Middle frontal gyrus (tissue), 1 donor: ENCODE measurements at regions not wholly inside any gene's neighbourhood (a gene's known extent, or its start where the extent isn't known, plus 50 kb on each side); places are given as distances from the start of the nearest gene placed in this dataset.

Experiments used
- DNase-seq: peaks from one replicate; pipeline ENCODE4 v3.0.0-alpha.2; 2015; ENCODE audit warnings: low spot score; ENCODE audit errors: extremely low spot score

DNA sequence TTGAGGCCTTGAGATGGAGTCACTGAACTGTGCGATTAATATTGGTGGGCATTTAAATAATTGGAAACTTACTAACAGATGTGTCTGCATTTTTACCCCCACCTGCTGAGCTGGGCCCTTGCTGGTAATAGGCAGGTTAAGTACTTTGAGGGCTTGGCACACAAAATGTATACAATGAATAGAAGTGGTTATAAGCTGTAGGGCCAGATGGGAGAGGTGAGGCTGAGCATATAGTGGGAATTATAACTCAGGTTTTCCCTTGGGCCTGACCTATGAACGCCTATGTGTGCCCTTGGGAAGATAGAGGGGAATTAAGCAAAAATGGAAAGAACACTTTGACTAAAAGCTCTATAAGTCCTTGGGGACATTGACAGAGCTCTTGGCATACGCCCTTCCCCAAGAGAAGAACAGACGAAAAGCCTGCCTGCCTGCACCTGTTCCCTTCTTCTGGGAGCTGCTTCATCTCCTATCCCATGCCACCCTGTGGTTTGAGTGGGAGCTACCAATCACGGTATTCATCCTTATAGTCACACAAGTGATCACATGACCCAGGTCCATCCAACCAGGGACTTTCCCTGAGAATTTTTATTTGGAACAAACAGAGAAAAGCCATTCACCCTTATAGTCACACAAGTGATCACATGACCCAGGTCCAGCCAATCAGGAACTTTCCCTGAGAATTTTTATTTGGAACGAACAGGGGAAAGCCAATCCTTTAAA, 260.7 kb upstream of the CSF3R start:
- no peak for DNase-seq

DNA sequence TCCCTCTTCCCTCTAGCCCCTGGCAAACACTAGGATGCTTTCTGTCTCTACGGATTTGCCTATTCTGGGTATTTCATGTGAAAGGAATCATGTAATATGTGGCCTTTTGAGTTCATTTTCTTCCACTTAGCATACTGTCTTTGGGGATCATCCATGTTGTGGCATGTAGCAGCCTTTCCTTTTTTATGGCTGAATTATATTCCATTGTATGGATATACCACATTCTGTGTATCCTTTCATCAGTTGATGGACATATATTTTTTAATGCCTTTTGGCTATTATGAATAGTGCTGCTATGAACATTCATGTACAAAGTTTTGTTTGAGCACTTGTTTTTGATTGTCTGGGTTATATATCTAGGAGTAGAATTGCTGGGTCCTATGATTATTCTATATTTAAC, 258.4 kb upstream of the CSF3R start:
- no peak for DNase-seq

DNA sequence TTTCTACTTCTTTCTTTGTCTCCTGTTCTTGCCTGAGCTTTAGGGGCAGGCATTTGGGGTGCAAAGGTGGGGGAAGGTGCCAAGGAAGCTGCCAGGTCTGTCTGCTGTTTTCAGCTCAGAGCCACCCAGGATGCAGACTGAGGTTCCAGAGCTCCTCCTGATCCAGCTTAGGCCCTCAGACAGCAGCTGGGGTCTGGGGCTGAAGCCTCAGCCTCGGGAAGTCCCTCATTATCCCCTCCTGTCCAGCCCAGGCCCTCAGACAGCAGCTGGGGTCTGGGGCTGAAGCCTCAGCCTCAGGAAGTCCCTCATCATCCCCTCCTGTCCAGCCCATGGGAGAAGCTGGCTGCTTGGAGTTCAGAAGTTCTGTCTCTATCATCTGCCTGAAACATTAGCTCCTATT, 257.7 kb upstream of the CSF3R start:
- DNase-seq = no peak

DNA sequence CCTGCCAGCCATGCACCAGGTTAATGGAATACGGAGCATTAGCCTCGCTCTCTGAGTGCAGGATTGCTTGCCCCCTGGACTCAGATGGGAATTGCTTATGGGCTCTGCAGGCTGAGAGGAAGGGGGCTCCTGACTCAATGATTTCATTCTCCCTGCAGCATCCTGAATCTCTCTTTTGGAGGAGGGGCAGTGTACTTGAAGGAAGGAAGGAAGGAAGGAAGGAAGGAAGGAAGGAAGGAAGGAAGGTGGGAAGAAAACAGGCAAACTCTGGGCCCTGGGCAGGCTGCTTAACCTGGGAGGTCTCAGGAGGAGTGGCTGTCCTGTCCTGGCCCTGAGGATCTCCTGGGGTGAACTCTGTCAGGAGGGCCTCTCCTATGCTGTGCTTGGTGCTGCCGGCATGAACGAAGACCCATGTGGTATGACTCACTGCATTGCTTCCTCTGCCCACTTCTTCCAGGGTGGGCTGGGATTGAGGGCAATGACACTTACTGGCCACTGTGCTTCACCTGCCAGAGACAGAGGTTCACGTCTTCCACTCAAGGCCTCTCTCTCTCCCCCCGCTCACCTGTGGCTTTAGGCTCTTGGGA, 257.1 kb upstream of the CSF3R start:
- DNase-seq = no peak

DNA sequence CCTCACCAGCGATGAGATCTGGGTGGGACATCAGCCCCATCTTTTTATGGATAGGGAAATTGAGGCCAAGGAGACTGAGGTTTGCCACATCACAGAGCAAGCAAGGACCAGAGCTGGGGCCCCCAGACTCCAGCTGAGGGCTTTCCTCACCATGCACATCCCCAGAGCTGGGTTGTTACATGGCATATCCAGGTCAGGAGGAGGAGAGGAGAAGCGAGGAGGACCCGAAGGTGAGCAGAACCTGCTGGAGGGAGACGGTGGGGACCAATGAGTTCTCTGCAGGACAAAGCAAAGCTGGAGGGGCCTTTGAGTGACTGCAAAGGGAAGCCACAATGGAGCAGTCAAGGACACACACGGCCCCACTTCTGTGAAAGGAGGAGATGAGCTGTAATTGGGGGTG, 255.5 kb upstream of the CSF3R start:
- no peak for DNase-seq

DNA sequence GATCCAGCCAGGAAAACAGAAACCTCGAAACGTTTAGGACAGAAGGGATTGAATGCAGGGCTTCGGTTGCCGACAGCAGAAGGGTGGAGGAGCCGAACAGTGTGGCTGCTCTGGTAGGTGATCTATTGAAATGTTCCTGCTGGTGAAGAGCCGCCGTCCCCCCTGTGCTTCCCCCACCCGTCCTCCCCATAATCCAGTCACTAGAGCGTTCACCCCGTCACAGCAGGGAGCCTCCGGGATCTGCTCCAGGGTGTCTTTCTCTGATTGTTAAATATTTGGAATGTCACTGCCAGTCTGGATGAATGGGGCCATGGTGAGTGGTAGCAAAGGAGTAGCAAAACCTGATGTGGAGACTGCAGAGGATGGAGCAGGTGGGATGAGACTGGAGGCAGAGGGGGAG, 255.1 kb upstream of the CSF3R start:
- no peak for DNase-seq

DNA sequence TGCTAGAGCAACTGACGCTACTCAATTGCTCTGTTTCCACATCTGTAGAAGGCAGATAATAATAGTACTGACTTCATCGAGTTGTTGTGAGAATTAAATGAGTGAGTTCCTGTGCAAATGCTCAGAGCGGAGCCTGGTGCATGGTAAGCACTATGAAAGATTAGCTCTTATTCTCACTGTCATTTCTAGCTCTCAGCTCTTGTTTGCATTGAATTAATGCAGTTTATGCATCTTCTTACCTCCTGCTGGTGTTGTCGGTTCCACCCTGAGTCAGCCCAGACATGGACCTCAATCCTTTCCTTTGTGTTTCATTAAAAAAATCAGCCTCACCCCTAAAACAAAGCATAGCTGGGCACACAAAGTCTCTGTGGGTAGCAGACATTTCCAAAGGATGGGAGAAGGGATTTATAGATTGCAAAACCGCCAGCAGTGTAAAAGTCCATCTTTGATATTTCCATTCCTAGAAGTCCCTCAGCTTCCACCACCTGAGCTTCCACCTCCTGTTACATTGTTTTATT, 254.4 kb upstream of the CSF3R start:
- no peak for DNase-seq

DNA sequence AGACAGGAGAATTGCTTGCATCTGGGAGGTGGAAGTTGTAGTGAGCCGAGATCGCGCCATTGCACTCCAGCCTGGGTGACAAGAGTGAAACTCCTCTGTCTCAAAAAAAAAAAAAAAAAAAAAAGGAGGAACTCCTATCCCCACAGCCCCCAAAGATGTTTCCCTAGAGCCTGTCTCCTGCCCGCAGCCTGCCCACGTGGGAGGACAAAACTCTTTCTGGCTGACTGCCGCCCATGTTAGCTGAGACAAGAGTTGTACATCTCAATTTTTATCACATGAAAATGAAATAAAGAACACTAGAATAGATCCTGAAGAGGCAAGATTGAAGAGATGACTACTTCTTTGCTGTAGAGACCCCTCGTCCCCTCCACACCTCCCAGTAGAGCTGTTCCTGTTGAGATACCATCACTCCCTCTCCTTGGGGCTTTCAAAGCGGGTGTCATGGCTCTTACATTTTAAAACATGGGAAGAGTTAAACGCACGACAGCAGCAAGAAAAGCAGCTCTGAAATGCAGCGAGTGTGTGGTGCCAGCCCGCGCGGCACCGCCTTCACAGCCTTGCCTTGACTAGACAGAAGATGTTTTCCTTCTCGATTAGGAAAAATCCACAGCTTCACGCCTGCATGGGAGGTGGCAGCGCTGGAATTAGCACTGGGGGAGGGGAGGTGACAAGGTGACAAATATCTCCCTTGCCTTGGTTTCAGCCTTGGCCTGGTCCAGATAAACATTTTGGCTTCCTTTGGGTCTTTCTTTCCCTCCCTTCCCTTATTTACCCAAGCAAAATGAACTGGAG, 253.4 kb upstream of the CSF3R start:
- DNase-seq = peak; percentile 8

DNA sequence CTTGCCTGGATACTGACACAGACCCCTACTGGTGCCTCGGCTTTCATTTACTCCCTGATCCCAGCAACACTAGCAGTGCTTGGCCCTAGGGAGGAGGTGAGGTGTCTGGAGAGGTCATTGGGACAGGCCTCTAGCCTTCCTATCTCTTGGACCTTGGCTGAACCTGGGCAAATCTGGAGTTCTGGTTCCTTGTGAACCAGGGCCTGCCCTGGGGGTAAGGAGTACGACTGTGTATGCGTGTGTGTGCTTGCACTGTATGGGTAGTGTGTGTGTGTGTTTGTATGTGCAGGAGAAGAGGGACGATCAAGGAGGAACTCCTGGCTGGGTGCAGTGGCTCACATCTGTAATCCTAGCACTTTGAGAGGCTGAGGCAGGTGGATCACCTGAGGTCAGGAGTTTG, 252.7 kb upstream of the CSF3R start:
- no peak for DNase-seq

DNA sequence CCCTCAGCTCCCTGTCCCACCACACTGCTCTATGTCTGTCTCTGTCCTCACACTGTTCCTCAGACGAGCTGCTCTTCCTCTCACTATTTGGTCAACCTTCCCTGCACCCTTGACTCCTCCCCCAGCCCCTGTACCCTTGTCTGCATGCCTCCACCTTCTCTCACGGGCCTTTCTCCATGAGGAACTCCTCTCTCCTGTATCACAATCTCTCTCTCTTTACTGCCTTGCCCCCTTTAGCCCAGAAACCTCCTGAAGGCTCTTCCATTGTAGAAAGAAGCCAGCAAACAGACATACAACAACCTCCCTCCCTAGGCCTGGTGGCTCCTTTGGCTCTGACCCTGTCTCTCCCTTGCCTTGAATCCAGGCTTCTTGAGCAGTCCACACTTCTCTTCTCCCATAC, 251.6 kb upstream of the CSF3R start:
- no peak for DNase-seq

DNA sequence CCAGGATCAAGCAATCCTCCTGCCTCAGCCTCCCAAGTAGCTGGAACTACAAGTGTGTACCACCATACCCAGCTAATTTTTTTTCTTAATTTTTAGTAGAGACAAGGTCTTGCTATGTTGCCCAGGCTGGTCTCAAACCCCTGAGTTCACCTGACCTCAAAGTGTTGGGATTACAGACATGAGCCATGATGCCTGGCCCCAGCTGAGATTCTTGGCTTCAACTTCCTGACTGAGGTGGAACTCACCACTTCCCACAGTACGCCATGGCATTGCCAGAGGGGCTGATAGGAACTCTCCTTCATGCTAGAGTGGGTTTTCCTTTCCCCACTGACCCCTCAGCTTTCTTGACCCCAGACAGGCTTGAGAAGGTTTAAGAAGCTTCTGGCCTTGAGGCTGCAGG, 251.0 kb upstream of the CSF3R start:
- DNase-seq = no peak

DNA sequence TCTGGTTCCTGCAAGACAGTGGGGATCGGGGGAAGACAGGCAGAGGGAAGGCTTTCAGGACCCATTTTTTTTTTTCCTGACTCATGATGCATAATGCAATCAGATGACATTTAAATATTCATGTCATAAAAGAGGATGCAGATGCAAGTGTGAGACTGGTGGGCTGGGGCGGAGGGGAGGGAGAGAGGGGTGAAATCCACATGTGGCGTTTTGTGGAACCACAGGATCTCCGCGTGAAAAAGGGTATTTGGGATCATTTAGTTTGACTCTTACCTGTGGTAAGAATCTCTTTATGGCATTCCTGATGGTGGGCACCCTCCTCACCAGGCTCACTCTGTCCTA, 249.3 kb upstream of the CSF3R start:
- no peak for DNase-seq

DNA sequence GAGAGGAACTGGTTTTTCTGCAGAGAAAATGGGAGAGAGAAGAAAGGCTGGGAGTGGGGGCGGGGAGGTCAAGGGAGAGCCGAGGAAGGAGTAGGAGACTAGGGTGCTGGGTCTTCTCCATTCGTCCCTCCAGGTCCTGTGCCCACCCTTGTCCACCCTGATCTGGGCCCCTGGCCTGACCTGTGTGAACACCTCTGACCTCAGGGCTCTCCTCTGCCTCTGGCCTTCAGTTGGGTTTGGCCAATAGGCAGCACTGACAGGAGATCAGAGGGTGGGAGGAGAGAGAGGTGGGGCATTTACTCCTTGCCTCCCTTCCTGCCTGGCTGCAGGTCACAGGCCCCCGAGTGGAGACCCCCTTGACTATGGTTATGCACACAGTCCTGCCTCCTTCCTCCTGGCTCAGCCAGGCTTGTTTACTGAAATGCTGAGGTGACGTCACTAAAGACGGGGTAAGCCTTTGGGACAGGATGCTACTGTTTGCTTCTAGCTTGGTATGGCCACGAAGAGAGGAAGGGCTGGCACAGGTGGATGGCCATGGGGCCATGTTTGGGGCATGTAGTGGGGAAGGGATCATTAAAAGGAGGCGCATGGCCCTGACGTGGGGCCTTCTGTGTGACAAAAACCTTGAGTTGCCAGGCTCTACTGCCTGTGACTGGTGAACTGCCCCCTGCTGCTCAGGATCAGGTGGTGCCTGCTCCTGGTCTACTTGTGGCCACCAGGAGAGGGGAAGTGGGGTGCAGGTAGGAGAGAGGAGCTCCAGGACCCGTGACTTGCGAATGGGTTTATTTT, 248.7 kb upstream of the CSF3R start:
- DNase-seq = no peak

DNA sequence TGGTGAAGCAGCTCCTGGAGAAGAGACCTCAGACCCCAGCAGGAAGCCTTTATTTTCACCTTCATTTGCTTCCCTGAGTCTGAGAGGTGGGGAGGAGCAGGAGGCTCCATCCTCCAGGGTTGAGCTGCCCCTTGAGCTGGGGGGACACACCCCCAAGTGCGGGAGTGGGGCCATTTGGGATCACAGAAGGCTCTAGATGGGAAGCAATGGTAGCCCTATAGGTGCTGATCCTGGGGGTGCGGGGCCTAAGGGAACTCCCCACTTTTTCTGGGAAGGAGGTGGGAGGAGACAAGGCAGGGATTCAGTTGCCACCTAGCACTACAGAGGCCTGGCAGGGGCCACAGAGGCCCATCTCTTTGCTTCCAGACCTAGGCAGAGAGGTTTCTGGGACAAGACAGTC, 247.9 kb upstream of the CSF3R start:
- no peak for DNase-seq

DNA sequence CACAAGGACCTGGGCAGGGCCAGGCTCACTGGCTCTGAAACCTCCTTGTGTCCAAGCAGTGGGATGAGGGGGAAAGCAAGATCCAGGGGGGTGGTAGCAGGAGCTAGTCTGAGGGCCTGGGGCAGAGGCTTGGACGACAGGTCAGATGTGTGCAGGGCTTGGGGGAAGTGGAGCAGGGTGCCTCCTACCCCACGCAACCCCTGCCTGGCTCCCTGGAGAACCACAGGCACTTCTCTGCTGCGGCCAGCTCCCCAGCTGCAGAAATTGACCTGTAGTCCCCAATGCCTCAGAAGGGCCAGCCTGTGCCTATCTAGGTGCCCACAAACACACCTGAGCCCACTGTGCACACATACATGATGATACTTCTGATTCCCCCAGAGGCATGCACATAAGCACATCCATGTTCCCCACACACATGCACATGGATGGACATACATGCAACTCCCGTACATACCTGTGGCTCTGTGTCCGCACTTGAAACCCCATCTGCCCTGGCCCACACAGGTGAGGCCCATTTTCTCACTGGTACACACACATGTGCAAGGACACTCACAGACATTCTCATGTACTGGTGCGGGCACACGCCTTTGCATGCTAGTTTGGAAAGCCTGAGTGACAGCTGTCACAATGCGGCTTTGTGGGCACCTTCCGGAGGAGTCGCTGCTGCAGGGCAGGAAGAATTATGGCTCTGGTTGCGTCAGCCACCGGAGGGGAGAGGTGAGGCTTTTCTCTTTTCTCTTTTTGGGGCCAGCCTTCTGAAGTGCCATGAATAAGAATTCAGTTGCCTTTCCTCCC, 247.2 kb upstream of the CSF3R start:
- no peak for DNase-seq

DNA sequence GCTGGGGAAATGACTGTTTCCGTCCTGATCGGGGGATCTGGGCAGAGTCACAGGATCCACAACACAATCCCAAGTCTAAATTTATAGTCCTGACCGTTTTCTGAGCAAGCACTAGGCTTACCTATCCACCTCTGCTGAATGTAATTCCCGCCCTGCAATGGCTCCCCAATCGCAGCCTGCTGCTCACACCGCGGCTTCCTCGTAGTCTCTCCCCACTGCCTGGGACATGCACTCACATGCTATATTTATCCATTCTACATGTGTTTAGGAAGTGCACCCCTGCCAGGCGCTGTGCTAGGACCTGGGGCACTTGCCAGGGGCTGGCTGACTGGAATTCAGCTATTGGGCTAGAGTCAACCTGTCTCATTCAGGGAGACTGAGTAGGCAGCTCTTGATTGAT, 246.6 kb upstream of the CSF3R start:
- no peak for DNase-seq

DNA sequence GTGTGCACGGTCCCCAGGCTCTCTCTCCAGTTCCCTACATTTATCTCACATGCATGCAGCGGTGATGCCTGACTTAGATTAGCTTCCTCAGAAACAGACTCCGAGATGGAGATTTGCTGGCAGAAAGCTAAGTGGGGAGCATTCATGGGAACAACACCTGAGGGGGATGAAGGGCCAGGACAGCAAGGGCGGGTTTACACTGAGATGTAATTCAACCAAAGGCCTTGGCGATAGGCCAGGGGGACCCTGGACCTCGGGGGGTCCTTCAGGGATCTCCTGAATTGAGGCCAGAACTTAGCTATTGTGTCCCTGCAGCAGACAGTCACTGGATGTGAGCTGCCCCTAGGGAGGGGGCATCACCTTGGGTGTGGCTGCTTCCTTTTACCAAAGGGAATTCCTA, 246.1 kb upstream of the CSF3R start:
- DNase-seq = no peak

DNA sequence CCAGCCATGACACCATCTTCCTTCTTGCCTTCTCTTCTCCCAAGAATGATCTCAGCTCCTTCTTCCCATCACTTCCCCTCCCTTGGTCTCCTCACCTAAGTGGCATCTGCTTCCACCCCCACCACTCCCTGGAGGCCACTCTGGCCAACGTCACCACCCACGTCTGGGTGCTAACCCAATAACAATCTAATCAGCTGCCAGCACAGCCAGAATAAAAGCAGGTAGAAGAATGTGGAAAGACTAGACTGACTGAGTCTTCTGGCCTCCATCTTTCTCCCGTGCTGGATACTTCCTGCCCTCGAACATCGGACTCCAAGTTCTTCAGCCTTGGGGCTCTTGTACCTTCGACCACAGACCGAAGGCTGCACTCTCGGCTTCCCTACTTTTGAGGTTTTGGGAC, 245.3 kb upstream of the CSF3R start:
- no peak for DNase-seq

DNA sequence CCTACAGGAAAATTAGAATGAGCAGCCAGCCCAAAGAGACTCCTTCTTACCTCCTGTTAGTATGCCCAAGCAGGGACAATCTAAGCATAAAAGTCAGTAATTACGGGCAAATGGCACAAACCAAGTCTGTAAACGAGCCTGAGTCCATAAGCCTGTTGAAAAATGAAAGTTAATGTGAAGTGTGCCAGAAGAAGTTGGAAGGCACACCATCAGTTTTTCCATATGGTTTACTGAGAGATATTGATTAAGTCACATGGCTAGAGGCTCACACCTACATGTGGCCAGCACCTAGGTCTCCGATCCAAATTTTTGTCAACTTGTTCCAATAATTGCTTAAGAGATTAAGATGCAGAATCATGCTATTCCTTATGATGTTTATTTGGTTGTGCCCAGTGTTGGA, 242.4 kb upstream of the CSF3R start:
- DNase-seq = no peak

DNA sequence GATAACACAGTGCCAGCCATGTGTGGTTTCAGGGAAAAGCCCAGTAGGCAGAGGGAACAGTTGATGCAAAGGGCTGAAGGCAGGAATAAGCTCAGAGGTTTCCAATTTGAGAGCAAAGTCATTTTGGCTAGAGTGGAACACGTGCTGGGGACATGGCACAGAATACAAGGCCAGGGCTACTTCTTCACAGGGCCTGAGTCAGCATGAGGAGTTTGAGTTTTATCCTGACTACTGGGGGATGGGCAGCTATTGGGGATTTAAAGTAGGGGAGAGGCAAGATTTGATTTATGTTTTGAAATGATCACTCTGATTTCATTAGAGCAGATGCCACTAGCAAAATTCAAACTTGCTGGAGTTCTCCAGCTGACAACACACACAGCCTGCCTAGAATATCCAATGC, 241.1 kb upstream of the CSF3R start:
- no peak for DNase-seq

DNA sequence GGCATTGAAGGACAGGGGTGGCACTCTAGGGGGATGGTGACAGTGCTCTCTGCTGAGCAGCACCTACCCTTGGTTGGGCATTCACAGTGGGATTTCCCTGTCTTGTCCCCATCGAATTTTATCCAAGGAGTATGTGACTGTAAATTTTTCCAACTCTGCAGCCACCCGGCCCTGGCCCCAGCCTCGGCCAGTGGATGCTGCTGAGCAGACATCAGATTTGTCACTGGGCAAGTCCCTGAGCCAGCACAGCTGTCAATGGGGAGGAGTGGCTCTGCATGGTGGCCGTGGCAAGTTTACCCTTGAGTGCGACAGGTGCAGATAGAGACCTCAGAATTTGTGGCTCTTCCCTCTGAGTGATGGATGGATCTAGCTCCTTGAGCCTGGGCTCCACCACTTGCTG, 240.2 kb upstream of the CSF3R start:
- no peak for DNase-seq
